ENCODE measurements at regions not wholly inside any gene's neighbourhood (a gene's known extent, or its start where the extent isn't known, plus 50 kb on each side); places are given as distances from the start of the nearest gene placed in this dataset.

GRCh38 chr4:165612936-165613335 is 234.1 kb downstream of the CPE start:
- ATAC-seq (ENCODE audit: low read depth), result no peak
- intact Hi-C loops (cut with micrococcal nuclease), result no loop called here
- no peaks in the 10 kb centered on the region for H3K4me1 Mint-ChIP-seq
- no peak for DNase-seq
- ChIA-PET CTCF (no interaction called here), POLR2A (no interaction called here)
- no peak overlapping the region for H3K27ac Mint-ChIP-seq
- no peaks in the 10 kb centered on the region for H3K27me3 Mint-ChIP-seq
- H3K36me3 Mint-ChIP-seq (ENCODE audit: low read depth), result no peaks in the 10 kb centered on the region
- H3K9me3 Mint-ChIP-seq, result no peaks in the 10 kb centered on the region
- no peak overlapping the region for H3K4me3 Mint-ChIP-seq
- TF ChIP-seq CTCF (IDR thresholded peaks at IDR 0.05), result no peak

- CTCF ChIA-PET, result no interaction called here
Observed at GRCh38 chr4:165613581-165613980, 234.8 kb downstream of the CPE start.

GRCh38 chr4:165620913-165621312 is 242.1 kb downstream of the CPE start:
- DNase-seq, result no peak
- CTCF ChIA-PET, result no interaction called here
- TF ChIP-seq CTCF (IDR thresholded peaks at IDR 0.05), result no peak
- H3K4me3 Mint-ChIP-seq, result no peak overlapping the region
- peaks cover 5% of the 10 kb centered on the region for H3K9me3 Mint-ChIP-seq
- no peak for ATAC-seq (ENCODE audit: low read depth)
- intact Hi-C loops (cut with micrococcal nuclease), result no loop called here
- no peaks in the 10 kb centered on the region for H3K4me1 Mint-ChIP-seq
- no peaks in the 10 kb centered on the region for H3K27me3 Mint-ChIP-seq
- no peaks in the 10 kb centered on the region for H3K36me3 Mint-ChIP-seq (ENCODE audit: low read depth)
- POLR2A ChIA-PET, result no interaction called here
- H3K27ac Mint-ChIP-seq, result no peak overlapping the region

More at GRCh38 chr4:165613581-165613980, 234.8 kb downstream of the CPE start:
- Mint-ChIP-seq H3K36me3 (ENCODE audit: low read depth) (no peaks in the 10 kb centered on the region), H3K4me1 (no peaks in the 10 kb centered on the region), H3K4me3 (no peak overlapping the region), H3K27ac (no peak overlapping the region), H3K9me3 (peaks cover 5% of the 10 kb centered on the region), H3K27me3 (no peaks in the 10 kb centered on the region)
- DNase-seq (no peak), ATAC-seq (ENCODE audit: low read depth) (no peak)
- TF ChIP-seq CTCF (IDR thresholded peaks at IDR 0.05), result no peak
- intact Hi-C loops (cut with micrococcal nuclease), result no loop called here
- POLR2A ChIA-PET, result no interaction called here

GRCh38 chr4:165621983-165622382 is 243.2 kb downstream of the CPE start:
- ATAC-seq (ENCODE audit: low read depth), result no peak
- POLR2A ChIA-PET, result no interaction called here
- TF ChIP-seq CTCF (IDR thresholded peaks at IDR 0.05), result no peak
- Mint-ChIP-seq H3K4me1 (no peaks in the 10 kb centered on the region), H3K36me3 (ENCODE audit: low read depth) (no peaks in the 10 kb centered on the region), H3K9me3 (peaks cover 5% of the 10 kb centered on the region), H3K4me3 (no peak overlapping the region), H3K27me3 (no peaks in the 10 kb centered on the region), H3K27ac (no peak overlapping the region)
- intact Hi-C loops (cut with micrococcal nuclease), result no loop called here
- CTCF ChIA-PET, result no interaction called here
- DNase-seq, result no peak

- intact Hi-C loops (cut with micrococcal nuclease), result no loop called here
- TF ChIP-seq CTCF (IDR thresholded peaks at IDR 0.05), result no peak
- no peak overlapping the region for H3K27ac Mint-ChIP-seq
- H3K27me3 Mint-ChIP-seq, result no peaks in the 10 kb centered on the region
- ATAC-seq (ENCODE audit: low read depth) (no peak), DNase-seq (no peak)
- POLR2A ChIA-PET, result no interaction called here
- no peaks in the 10 kb centered on the region for H3K4me1 Mint-ChIP-seq
- no peaks in the 10 kb centered on the region for H3K9me3 Mint-ChIP-seq
- no peaks in the 10 kb centered on the region for H3K36me3 Mint-ChIP-seq (ENCODE audit: low read depth)
- H3K4me3 Mint-ChIP-seq, result no peak overlapping the region
- CTCF ChIA-PET, result no interaction called here
Observed at GRCh38 chr4:165625281-165625680, 246.5 kb downstream of the CPE start.

Measured in activated B cell treated with CpG ODN at 0.5 μM for 24 hours (primary cell).